Spleen (tissue), 7 donors: ENCODE measurements at regions not wholly inside any gene's neighbourhood (a gene's known extent, or its start where the extent isn't known, plus 50 kb on each side); places are given as distances from the start of the nearest gene placed in this dataset.

Source experiments
- POLR2A ChIP-seq, 3 donors: fragments of 450-650 bp; IDR thresholded peaks; one replicate each; pipeline ENCODE4 v1.5.1; 2017; ENCODE audit warnings: antibody characterized with exemption in 3 of 3, mild to moderate bottlenecking in 1 of 3
- TF ChIP-seq, protein P1 (sequence below), 11 experiments: fragments of 200-600 bp in 7 of 11; fragments of 450-650 bp in 4 of 11; sonication (generic) in 4 of 11; IDR thresholded peaks in 8 of 11; conservative IDR thresholded peaks in 3 of 11; 1 replicate in 7 of 11; 2 replicates in 4 of 11; pipeline versions ENCODE4 v1.4.0 to v1.8.0; 2016 to 2021; ENCODE audit warnings: antibody characterized with exemption in 11 of 11, inconsistent platforms in 4 of 11, mild to moderate bottlenecking in 1 of 11
- donor health status: DM: no; HTN: no; CAD: no; lungs with moderate emphysema.
- donor health status: DM: no; HTN: no; CAD: no.
- donor health status: DM: no; HTN: no; CAD: no.

- TF ChIP-seq, protein P1, sequence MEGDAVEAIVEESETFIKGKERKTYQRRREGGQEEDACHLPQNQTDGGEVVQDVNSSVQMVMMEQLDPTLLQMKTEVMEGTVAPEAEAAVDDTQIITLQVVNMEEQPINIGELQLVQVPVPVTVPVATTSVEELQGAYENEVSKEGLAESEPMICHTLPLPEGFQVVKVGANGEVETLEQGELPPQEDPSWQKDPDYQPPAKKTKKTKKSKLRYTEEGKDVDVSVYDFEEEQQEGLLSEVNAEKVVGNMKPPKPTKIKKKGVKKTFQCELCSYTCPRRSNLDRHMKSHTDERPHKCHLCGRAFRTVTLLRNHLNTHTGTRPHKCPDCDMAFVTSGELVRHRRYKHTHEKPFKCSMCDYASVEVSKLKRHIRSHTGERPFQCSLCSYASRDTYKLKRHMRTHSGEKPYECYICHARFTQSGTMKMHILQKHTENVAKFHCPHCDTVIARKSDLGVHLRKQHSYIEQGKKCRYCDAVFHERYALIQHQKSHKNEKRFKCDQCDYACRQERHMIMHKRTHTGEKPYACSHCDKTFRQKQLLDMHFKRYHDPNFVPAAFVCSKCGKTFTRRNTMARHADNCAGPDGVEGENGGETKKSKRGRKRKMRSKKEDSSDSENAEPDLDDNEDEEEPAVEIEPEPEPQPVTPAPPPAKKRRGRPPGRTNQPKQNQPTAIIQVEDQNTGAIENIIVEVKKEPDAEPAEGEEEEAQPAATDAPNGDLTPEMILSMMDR (IDR thresholded peaks at IDR 0.05 in 8 of 11, conservative IDR thresholded peaks at IDR 0.05 in 3 of 11): no peak
- no peak for TF ChIP-seq POLR2A (IDR thresholded peaks at IDR 0.05)
Observed at GRCh38 chr10:124220547-124220946, 127.1 kb upstream of the CHST15 start.
